ENCODE measurements at regions not wholly inside any gene's neighbourhood (a gene's known extent, or its start where the extent isn't known, plus 50 kb on each side); places are given as distances from the start of the nearest gene placed in this dataset.

DNA sequence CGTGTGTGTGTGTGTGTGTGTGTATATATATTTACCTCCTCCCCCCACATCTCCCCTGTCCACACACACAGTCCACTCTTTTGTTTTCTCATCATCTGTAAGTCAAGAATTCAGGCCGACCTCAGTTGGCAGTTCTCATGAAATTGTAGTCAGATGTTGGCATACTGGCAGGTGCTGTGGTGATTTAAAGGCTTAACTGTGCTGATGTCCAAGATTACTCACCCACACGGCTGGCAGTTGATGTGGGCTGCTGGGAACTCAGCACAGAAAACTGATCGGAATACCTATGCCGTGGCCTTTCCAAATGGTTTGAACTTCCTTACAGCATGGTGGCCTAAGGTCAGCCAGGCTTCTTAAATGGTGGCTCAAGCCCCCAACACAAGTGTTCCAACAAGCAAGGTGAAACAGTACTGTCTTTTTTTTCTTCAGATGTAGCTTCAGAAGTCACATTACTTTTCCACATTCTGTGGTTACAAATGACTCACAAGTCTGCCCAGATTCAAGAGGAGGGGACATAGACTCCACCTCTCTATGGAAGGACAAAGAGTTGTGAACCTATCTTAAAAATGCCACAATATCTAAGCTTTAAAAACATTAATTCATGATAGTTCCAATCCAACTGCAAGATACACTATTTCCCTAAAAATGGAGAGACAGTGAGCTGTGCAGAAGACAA lies 198.5 kb upstream of the HS3ST4 start:
- Histone ChIP-seq H3K4me1 (ENCODE audit: control insufficient read depth, insufficient read depth, low read length) (no peaks in the 10 kb centered on the region), H3K27ac (ENCODE audit: low read depth, low read length) (no peak overlapping the region), H3K4me3 (ENCODE audit: low read depth, low read length) (no peak overlapping the region), H3K36me3 (ENCODE audit: control insufficient read depth, insufficient read depth, low read length) (no peaks in the 10 kb centered on the region), H3K9me3 (ENCODE audit: control insufficient read depth, insufficient read depth, low read length) (peaks cover 1% of the 10 kb centered on the region), H3K27me3 (ENCODE audit: control insufficient read depth, insufficient read depth, low read length) (no peaks in the 10 kb centered on the region)
- 83% methylated on average over 3 of the region's 5 CpGs for WGBS (ENCODE audit: insufficient coverage)
- no peak for DNase-seq (ENCODE audit: low read depth in 4 of 6, low spot score in 6 of 6)

DNA sequence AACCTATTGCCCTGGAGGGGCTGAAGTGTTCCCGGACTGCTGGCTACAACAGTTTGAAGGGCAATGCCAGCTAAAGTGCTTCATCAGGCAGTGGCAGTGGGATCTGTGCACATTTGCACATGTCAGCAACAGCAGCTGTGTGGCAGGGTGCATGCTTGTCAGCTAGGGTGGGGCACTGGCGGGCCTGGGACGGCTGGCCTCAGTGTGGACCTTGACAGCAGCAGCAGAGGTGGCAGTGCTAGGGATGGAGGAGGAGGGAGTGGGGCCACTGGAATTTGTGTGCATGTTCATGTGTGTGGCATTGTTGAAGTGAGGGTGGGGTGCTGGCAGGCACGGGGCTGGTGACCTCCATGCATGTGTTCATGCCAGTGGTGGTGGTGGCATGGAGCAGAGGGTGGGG lies 203.3 kb upstream of the HS3ST4 start:
- DNase-seq (ENCODE audit: low read depth in 4 of 6, low spot score in 6 of 6), result no peak
- Histone ChIP-seq H3K4me1 (ENCODE audit: control insufficient read depth, insufficient read depth, low read length) (no peaks in the 10 kb centered on the region), H3K27ac (ENCODE audit: low read depth, low read length) (no peak overlapping the region), H3K36me3 (ENCODE audit: control insufficient read depth, insufficient read depth, low read length) (no peaks in the 10 kb centered on the region), H3K4me3 (ENCODE audit: low read depth, low read length) (no peak overlapping the region), H3K27me3 (ENCODE audit: control insufficient read depth, insufficient read depth, low read length) (no peaks in the 10 kb centered on the region), H3K9me3 (ENCODE audit: control insufficient read depth, insufficient read depth, low read length) (peaks cover 7% of the 10 kb centered on the region)
- WGBS (ENCODE audit: insufficient coverage), result 96% methylated on average over 3 of the region's 4 CpGs

DNA sequence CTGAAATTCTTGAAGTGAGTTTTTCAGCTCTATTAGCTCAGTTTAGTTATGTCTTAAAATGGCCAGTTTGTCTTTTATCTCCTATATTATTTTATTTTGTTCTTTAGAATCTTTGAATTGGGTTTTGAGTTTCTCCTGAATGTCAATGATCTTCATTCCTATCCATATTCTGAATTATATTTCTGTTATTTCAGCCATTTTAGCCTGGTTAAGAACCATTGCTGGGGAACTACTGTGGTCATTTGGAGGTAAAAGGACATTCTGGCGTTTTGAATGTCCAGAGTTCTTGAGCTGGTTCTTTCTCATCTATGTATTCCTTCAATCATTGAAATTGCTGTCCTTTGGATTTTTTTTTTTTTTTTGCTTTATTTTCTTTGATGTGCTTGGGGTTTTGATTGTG lies 203.9 kb upstream of the HS3ST4 start:
- no peaks in the 10 kb centered on the region for H3K36me3 ChIP-seq (ENCODE audit: control insufficient read depth, insufficient read depth, low read length)
- no CpG with 5 or more reads among the region's 1 CpG for WGBS (ENCODE audit: insufficient coverage)
- H3K27me3 ChIP-seq (ENCODE audit: control insufficient read depth, insufficient read depth, low read length), result no peaks in the 10 kb centered on the region
- no peaks in the 10 kb centered on the region for H3K4me1 ChIP-seq (ENCODE audit: control insufficient read depth, insufficient read depth, low read length)
- DNase-seq (ENCODE audit: low read depth in 4 of 6, low spot score in 6 of 6), result no peak
- H3K4me3 ChIP-seq (ENCODE audit: low read depth, low read length), result no peak overlapping the region
- H3K9me3 ChIP-seq (ENCODE audit: control insufficient read depth, insufficient read depth, low read length), result peaks cover 7% of the 10 kb centered on the region
- H3K27ac ChIP-seq (ENCODE audit: low read depth, low read length), result no peak overlapping the region

DNA sequence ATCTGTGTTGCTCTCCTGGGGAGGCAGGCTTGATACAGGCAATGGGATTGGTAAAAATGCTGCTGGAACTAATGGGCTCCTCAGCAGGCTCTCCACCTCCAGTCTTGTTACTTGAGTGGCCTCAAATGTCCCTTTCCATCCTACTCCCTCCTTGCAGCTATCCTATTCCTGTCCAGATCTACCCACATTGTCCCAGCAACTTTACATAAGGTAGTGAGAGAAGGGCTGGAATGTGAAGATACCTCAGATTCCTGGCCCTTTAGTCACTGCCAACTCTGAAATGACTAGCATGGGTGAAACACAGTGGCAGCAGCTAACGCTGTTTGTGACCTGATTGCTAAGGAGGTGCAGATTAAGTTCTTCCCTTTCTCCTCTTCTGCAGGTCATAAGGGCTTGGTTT lies 210.1 kb upstream of the HS3ST4 start:
- H3K9me3 ChIP-seq (ENCODE audit: control insufficient read depth, insufficient read depth, low read length), result peaks cover under 1% of the 10 kb centered on the region
- H3K4me3 ChIP-seq (ENCODE audit: low read depth, low read length), result no peak overlapping the region
- H3K36me3 ChIP-seq (ENCODE audit: control insufficient read depth, insufficient read depth, low read length), result no peaks in the 10 kb centered on the region
- no CpG with 5 or more reads among the region's 1 CpG for WGBS (ENCODE audit: insufficient coverage)
- H3K4me1 ChIP-seq (ENCODE audit: control insufficient read depth, insufficient read depth, low read length), result no peaks in the 10 kb centered on the region
- H3K27me3 ChIP-seq (ENCODE audit: control insufficient read depth, insufficient read depth, low read length), result no peaks in the 10 kb centered on the region
- no peak for DNase-seq (ENCODE audit: low read depth in 4 of 6, low spot score in 6 of 6)
- no peak overlapping the region for H3K27ac ChIP-seq (ENCODE audit: low read depth, low read length)

DNA sequence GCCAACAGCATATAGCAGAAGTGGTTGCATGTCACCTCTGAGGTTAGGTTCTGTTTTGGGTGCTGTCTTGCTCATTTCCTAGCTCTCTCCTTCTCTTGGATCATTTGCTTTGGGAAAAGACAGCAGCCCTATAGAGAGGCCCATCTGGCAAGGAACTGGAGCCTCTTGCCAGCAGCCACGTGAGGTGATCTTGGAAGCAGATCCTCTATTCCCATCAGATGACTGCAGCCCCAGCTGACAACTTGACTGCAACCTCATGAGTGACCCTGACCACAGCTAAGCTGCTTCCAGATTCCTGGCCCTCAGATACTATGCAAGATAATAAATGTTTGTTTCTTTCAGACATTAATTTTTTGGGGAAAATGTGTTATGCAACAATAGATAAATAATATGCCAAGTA lies 213.3 kb upstream of the HS3ST4 start:
- no peak overlapping the region for H3K27ac ChIP-seq (ENCODE audit: low read depth, low read length)
- DNase-seq (ENCODE audit: low read depth in 4 of 6, low spot score in 6 of 6), result peak in 1 of 6 donors; percentile 17
- H3K9me3 ChIP-seq (ENCODE audit: control insufficient read depth, insufficient read depth, low read length), result no peaks in the 10 kb centered on the region
- no peaks in the 10 kb centered on the region for H3K36me3 ChIP-seq (ENCODE audit: control insufficient read depth, insufficient read depth, low read length)
- WGBS (ENCODE audit: insufficient coverage), result 50% methylated on average over 1 of the region's 1 CpG
- no peaks in the 10 kb centered on the region for H3K27me3 ChIP-seq (ENCODE audit: control insufficient read depth, insufficient read depth, low read length)
- no peak overlapping the region for H3K4me3 ChIP-seq (ENCODE audit: low read depth, low read length)
- no peaks in the 10 kb centered on the region for H3K4me1 ChIP-seq (ENCODE audit: control insufficient read depth, insufficient read depth, low read length)

DNA sequence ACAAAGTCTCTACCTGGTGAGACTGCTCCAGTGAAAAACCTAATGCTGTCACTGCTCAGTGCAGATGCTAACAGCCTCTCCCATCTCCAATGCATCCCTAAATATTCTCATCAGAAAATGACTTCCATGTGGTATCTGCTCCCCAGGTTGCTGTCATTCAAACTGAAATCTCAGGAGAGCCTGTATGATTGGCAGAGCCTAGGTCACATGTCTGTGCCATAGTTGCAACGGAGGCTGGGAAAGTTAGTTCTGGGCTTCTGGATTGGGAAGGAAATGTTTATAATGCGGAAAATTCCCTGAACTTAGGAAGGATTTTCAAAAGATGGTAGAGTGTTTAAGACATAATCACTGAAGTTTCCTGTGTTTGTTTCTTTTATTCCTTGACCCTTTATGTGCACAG lies 206.4 kb upstream of the ZKSCAN2 start:
- Histone ChIP-seq H3K27me3 (ENCODE audit: control insufficient read depth, insufficient read depth, low read length) (no peaks in the 10 kb centered on the region), H3K36me3 (ENCODE audit: control insufficient read depth, insufficient read depth, low read length) (no peaks in the 10 kb centered on the region), H3K27ac (ENCODE audit: low read depth, low read length) (no peak overlapping the region), H3K9me3 (ENCODE audit: control insufficient read depth, insufficient read depth, low read length) (no peaks in the 10 kb centered on the region), H3K4me1 (ENCODE audit: control insufficient read depth, insufficient read depth, low read length) (no peaks in the 10 kb centered on the region), H3K4me3 (ENCODE audit: low read depth, low read length) (no peak overlapping the region)
- 83% methylated on average over 1 of the region's 2 CpGs for WGBS (ENCODE audit: insufficient coverage)
- no peak for DNase-seq (ENCODE audit: low read depth in 4 of 6, low spot score in 6 of 6)

DNA sequence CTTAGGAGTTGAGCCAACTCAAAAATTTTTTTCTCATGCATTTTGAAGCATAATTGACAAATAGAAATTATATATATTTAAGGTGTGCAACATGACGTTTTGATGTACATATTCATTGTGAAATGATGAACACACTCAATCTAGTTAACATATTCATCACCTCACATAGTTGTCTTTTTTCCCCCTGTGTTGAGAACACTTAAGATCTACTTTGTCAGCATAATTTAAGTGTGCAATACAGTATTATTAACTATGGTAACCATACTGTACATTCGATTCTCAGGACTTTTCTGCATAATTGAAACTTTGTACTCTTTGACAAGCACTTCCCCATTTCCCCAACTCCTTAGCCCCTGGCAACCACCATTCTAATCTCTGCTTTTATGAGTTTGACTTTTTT lies 192.2 kb upstream of the ZKSCAN2 start:
- no peaks in the 10 kb centered on the region for H3K27me3 ChIP-seq (ENCODE audit: control insufficient read depth, insufficient read depth, low read length)
- H3K36me3 ChIP-seq (ENCODE audit: control insufficient read depth, insufficient read depth, low read length), result no peaks in the 10 kb centered on the region
- WGBS (ENCODE audit: insufficient coverage), result no CpG with 5 or more reads among the region's 2 CpGs
- no peak overlapping the region for H3K4me3 ChIP-seq (ENCODE audit: low read depth, low read length)
- H3K4me1 ChIP-seq (ENCODE audit: control insufficient read depth, insufficient read depth, low read length), result no peaks in the 10 kb centered on the region
- no peak overlapping the region for H3K27ac ChIP-seq (ENCODE audit: low read depth, low read length)
- H3K9me3 ChIP-seq (ENCODE audit: control insufficient read depth, insufficient read depth, low read length), result no peaks in the 10 kb centered on the region
- DNase-seq (ENCODE audit: low read depth in 4 of 6, low spot score in 6 of 6), result no peak

DNA sequence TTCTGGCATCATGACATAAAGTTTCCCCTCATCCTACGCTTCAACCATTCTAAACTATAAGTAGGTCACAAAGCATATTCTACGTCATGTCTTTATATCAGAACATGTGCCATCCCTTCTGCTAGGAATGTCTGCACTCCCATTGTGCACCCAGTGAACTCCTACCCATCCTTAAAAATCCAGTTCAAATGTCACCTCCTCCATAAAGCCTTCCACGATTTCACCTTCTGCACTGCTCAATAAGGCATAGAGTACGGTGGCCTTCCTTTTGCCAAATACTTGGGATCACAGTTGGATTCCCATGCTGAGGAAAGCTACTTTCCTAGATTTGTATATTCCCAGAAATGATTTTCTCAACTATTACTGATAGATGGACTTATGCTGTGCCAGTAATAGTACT lies 186.3 kb upstream of the ZKSCAN2 start:
- 89% methylated on average over 4 of the region's 4 CpGs for WGBS (ENCODE audit: insufficient coverage)

DNA sequence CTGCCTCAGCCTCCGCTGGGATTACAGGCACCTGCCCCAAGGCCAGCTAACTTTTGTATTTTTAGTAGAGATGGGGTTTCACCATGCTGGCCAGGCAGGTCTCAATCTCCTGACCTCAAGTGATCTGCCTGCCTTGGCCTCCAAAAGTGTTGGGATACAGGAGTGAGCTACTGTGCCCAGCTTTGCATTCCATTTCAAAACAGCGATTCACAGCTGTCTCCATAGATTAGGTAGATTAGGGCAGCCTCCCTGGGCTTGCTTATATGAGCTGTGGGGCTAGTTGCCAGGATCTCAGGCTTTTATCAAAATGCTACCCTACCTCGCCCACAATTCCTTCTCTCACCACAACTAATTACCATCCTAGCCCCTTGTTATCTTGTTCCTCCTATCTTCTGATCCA lies 176.4 kb upstream of the ZKSCAN2 start:
- 100% methylated on average over 2 of the region's 3 CpGs for WGBS (ENCODE audit: insufficient coverage)
- H3K9me3 ChIP-seq (ENCODE audit: control insufficient read depth, insufficient read depth, low read length), result no peaks in the 10 kb centered on the region
- no peak for DNase-seq (ENCODE audit: low read depth in 4 of 6, low spot score in 6 of 6)

More for the DNA sequence above, 186.3 kb upstream of the ZKSCAN2 start:
- Histone ChIP-seq H3K9me3 (ENCODE audit: control insufficient read depth, insufficient read depth, low read length) (no peaks in the 10 kb centered on the region), H3K36me3 (ENCODE audit: control insufficient read depth, insufficient read depth, low read length) (no peaks in the 10 kb centered on the region), H3K4me3 (ENCODE audit: low read depth, low read length) (no peak overlapping the region), H3K27ac (ENCODE audit: low read depth, low read length) (no peak overlapping the region), H3K27me3 (ENCODE audit: control insufficient read depth, insufficient read depth, low read length) (no peaks in the 10 kb centered on the region), H3K4me1 (ENCODE audit: control insufficient read depth, insufficient read depth, low read length) (no peaks in the 10 kb centered on the region)
- DNase-seq (ENCODE audit: low read depth in 4 of 6, low spot score in 6 of 6), result no peak

DNA sequence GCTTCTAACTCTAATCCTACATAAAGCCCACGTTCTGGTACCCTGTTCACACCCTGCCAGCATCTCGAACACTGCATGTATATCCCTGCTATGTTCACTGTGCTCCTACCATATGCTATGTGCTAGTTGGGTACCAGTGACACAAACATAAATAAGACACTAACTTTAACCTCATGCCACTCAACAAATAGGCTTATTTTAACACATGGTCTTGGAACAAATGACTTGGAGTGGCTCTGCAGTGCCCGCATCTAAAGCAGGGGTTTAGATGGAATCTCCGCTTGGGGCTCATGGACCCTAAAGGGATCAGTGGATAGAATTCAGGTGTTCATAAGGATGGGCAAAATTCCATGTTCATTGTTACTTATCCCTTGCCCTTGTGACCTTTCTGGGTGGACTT lies 175.7 kb upstream of the ZKSCAN2 start:
- no peak overlapping the region for H3K27ac ChIP-seq (ENCODE audit: low read depth, low read length)
- DNase-seq (ENCODE audit: low read depth in 4 of 6, low spot score in 6 of 6), result no peak

More for the DNA sequence above, 176.4 kb upstream of the ZKSCAN2 start:
- Histone ChIP-seq H3K27ac (ENCODE audit: low read depth, low read length) (no peak overlapping the region), H3K4me3 (ENCODE audit: low read depth, low read length) (no peak overlapping the region), H3K4me1 (ENCODE audit: control insufficient read depth, insufficient read depth, low read length) (no peaks in the 10 kb centered on the region), H3K27me3 (ENCODE audit: control insufficient read depth, insufficient read depth, low read length) (no peaks in the 10 kb centered on the region), H3K36me3 (ENCODE audit: control insufficient read depth, insufficient read depth, low read length) (no peaks in the 10 kb centered on the region)

More for the DNA sequence above, 175.7 kb upstream of the ZKSCAN2 start:
- WGBS (ENCODE audit: insufficient coverage), result 70% methylated on average over 2 of the region's 4 CpGs
- Histone ChIP-seq H3K9me3 (ENCODE audit: control insufficient read depth, insufficient read depth, low read length) (no peaks in the 10 kb centered on the region), H3K27me3 (ENCODE audit: control insufficient read depth, insufficient read depth, low read length) (no peaks in the 10 kb centered on the region), H3K4me1 (ENCODE audit: control insufficient read depth, insufficient read depth, low read length) (no peaks in the 10 kb centered on the region), H3K4me3 (ENCODE audit: low read depth, low read length) (no peak overlapping the region), H3K36me3 (ENCODE audit: control insufficient read depth, insufficient read depth, low read length) (no peaks in the 10 kb centered on the region)
